ENCODE measurements at regions not wholly inside any gene's neighbourhood (a gene's known extent, or its start where the extent isn't known, plus 50 kb on each side); places are given as distances from the start of the nearest gene placed in this dataset.

GRCh38 chr5:66362687-66363086 lies 218.6 kb downstream of the SREK1 start:
- TF ChIP-seq CTCF (IDR thresholded peaks at IDR 0.05; ENCODE audit: low read depth, low read length, poor library complexity, severe bottlenecking) (no peak), EZH2phosphoT487 (IDR thresholded peaks at IDR 0.05; ENCODE audit: borderline replicate concordance, low read length) (no peak)

All from DOHH2 (cell line).